ENCODE measurements at regions not wholly inside any gene's neighbourhood (a gene's known extent, or its start where the extent isn't known, plus 50 kb on each side); places are given as distances from the start of the nearest gene placed in this dataset.

GRCh38 chr10:44713307-44713706, 197.8 kb upstream of the TMEM72 start:
- no peak for TF ChIP-seq POLR2A (IDR thresholded peaks at IDR 0.05)
- TF ChIP-seq, protein P1, sequence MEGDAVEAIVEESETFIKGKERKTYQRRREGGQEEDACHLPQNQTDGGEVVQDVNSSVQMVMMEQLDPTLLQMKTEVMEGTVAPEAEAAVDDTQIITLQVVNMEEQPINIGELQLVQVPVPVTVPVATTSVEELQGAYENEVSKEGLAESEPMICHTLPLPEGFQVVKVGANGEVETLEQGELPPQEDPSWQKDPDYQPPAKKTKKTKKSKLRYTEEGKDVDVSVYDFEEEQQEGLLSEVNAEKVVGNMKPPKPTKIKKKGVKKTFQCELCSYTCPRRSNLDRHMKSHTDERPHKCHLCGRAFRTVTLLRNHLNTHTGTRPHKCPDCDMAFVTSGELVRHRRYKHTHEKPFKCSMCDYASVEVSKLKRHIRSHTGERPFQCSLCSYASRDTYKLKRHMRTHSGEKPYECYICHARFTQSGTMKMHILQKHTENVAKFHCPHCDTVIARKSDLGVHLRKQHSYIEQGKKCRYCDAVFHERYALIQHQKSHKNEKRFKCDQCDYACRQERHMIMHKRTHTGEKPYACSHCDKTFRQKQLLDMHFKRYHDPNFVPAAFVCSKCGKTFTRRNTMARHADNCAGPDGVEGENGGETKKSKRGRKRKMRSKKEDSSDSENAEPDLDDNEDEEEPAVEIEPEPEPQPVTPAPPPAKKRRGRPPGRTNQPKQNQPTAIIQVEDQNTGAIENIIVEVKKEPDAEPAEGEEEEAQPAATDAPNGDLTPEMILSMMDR (IDR thresholded peaks at IDR 0.05) = no peak
- TF ChIP-seq POLR2AphosphoS5 (IDR thresholded peaks at IDR 0.05; ENCODE audit: insufficient read depth in 1 of 2, low read depth in 1 of 2) = no peak

Data from vagina (tissue), 2 donors.